ENCODE measurements at regions not wholly inside any gene's neighbourhood (a gene's known extent, or its start where the extent isn't known, plus 50 kb on each side); places are given as distances from the start of the nearest gene placed in this dataset.

DNA sequence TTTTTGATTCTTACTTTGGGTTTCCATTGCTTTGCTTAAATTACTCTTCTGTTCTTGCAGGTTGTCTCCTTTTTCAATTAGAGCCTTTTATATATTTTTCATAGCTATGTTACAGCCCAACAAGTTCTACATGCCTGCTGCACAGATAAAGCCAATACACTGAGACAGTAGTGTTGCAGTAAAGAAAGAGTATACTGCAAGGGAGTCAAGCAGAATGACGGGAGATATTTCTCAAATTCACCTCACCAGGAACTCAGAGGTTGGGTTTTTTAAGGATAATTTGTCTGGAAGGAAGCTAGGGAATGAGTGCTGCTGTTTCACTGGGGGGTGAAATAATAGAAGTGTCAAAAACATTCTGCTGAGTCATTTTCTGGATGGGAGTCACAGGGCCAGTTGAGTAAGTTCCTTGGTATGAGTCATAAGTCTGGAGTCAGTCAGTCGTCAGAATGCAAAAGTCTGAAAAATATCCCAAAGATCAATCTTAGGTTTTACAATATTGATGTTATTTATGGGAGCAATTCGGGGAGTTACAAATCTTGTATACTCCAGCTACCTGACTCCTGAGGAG is 193.0 kb upstream of the RGPD4 start:
- Histone ChIP-seq H3K9me3 (ENCODE audit: control insufficient read depth in 1 of 2, insufficient read depth in 1 of 2, low read length in 2 of 2) (peaks cover 5 to 8% of the 10 kb centered on the region in 2 experiments), H3K4me3 (ENCODE audit: low read length) (no peak overlapping the region), H3K36me3 (ENCODE audit: insufficient read depth, low read length) (no peaks in the 10 kb centered on the region), H3K27ac (ENCODE audit: low read depth in 1 of 2, low read length in 2 of 2) (no peak overlapping the region), H3K4me1 (ENCODE audit: insufficient read depth, low read length) (no peaks in the 10 kb centered on the region), H3K27me3 (ENCODE audit: control insufficient read depth in 1 of 2, insufficient read depth in 2 of 2, low read length in 2 of 2) (no peaks in the 10 kb centered on the region)
- no peaks in the 10 kb centered on the region for H3K4me1 Mint-ChIP-seq (ENCODE audit: low read depth)
- no peaks in the 10 kb centered on the region for H3K36me3 Mint-ChIP-seq (ENCODE audit: low read depth)
- no peak for DNase-seq
- no peak for TF ChIP-seq CTCF (IDR thresholded peaks at IDR 0.05)
- no peak overlapping the region for H3K4me3 Mint-ChIP-seq
- CTCF ChIA-PET = no interaction called here
- intact Hi-C loops (cut with DNase I, micrococcal nuclease) = no loop called here
- ATAC-seq (ENCODE audit: poor library complexity) = no peak
- H3K27ac Mint-ChIP-seq = no peak overlapping the region
- peaks cover 10% of the 10 kb centered on the region for H3K9me3 Mint-ChIP-seq
- POLR2A ChIA-PET = no interaction called here
- H3K27me3 Mint-ChIP-seq = no peaks in the 10 kb centered on the region

GRCh38 chr2:107634172-107634571 is 192.5 kb upstream of the RGPD4 start:
- no peak overlapping the region for H3K4me3 ChIP-seq (ENCODE audit: low read length)
- no peaks in the 10 kb centered on the region for H3K27me3 ChIP-seq (ENCODE audit: control insufficient read depth in 1 of 2, insufficient read depth in 2 of 2, low read length in 2 of 2)
- H3K4me1 ChIP-seq (ENCODE audit: insufficient read depth, low read length) = no peaks in the 10 kb centered on the region
- no peak overlapping the region for H3K4me3 Mint-ChIP-seq
- no peaks in the 10 kb centered on the region for H3K36me3 ChIP-seq (ENCODE audit: insufficient read depth, low read length)
- H3K9me3 ChIP-seq (ENCODE audit: control insufficient read depth in 1 of 2, insufficient read depth in 1 of 2, low read length in 2 of 2) = peaks cover 0 to 7% of the 10 kb centered on the region in 2 experiments
- H3K36me3 Mint-ChIP-seq (ENCODE audit: low read depth) = no peaks in the 10 kb centered on the region
- no peaks in the 10 kb centered on the region for H3K27me3 Mint-ChIP-seq
- DNase-seq (no peak), ATAC-seq (ENCODE audit: poor library complexity) (no peak)
- H3K27ac ChIP-seq (ENCODE audit: low read depth in 1 of 2, low read length in 2 of 2) = no peak overlapping the region
- no peak overlapping the region for H3K27ac Mint-ChIP-seq
- H3K9me3 Mint-ChIP-seq = peaks cover 8% of the 10 kb centered on the region
- no peaks in the 10 kb centered on the region for H3K4me1 Mint-ChIP-seq (ENCODE audit: low read depth)
- CTCF ChIA-PET = no interaction called here
- intact Hi-C loops (cut with DNase I, micrococcal nuclease) = no loop called here
- no peak for TF ChIP-seq CTCF (IDR thresholded peaks at IDR 0.05)
- POLR2A ChIA-PET = no interaction called here

GRCh38 chr2:107635883-107636282 is 190.8 kb upstream of the RGPD4 start:
- H3K27ac ChIP-seq (ENCODE audit: low read depth in 1 of 2, low read length in 2 of 2) = no peak overlapping the region
- no peak for ATAC-seq (ENCODE audit: poor library complexity)
- Mint-ChIP-seq H3K4me3 (no peak overlapping the region), H3K4me1 (ENCODE audit: low read depth) (no peaks in the 10 kb centered on the region), H3K27ac (no peak overlapping the region), H3K9me3 (peaks cover 12% of the 10 kb centered on the region), H3K36me3 (ENCODE audit: low read depth) (no peaks in the 10 kb centered on the region), H3K27me3 (no peaks in the 10 kb centered on the region)
- no peaks in the 10 kb centered on the region for H3K36me3 ChIP-seq (ENCODE audit: insufficient read depth, low read length)
- DNase-seq = no peak
- no peak overlapping the region for H3K4me3 ChIP-seq (ENCODE audit: low read length)
- intact Hi-C loops (cut with DNase I, micrococcal nuclease) = no loop called here
- H3K4me1 ChIP-seq (ENCODE audit: insufficient read depth, low read length) = no peaks in the 10 kb centered on the region
- ChIA-PET CTCF (no interaction called here), POLR2A (no interaction called here)
- no peaks in the 10 kb centered on the region for H3K27me3 ChIP-seq (ENCODE audit: control insufficient read depth in 1 of 2, insufficient read depth in 2 of 2, low read length in 2 of 2)
- no peak for TF ChIP-seq CTCF (IDR thresholded peaks at IDR 0.05)
- peaks cover 0 to 4% of the 10 kb centered on the region in 2 experiments for H3K9me3 ChIP-seq (ENCODE audit: control insufficient read depth in 1 of 2, insufficient read depth in 1 of 2, low read length in 2 of 2)
